SK-N-MC (cell line): ENCODE measurements at regions not wholly inside any gene's neighbourhood (a gene's known extent, or its start where the extent isn't known, plus 50 kb on each side); places are given as distances from the start of the nearest gene placed in this dataset.
A peak's percentile ranks its signal among the peaks of the same experiment; 100 is the strongest.

Experiments
- DNase-seq: peaks from one replicate; pipeline ENCODE4 v3.0.0-alpha.2; 2011; ENCODE audit warnings: low read depth, low spot score
- H3K27ac ChIP-seq: fragments of 200-600 bp; sonication (generic); 2 replicates; pipeline ENCODE4 v1.5.1; 2016; ENCODE audit warnings: mixed run types
- H3K36me3 ChIP-seq: fragments of 200-600 bp; sonication (generic); 2 replicates; pipeline ENCODE4 v1.6.1; 2017; ENCODE audit warnings: antibody characterized with exemption, low read length, mixed read lengths; ENCODE audit not compliant: insufficient read depth
- H3K4me3 ChIP-seq: fragments of 200-600 bp; sonication (generic); 2 replicates; pipeline ENCODE4 v1.5.1; 2016
- H3K9ac ChIP-seq: fragments of 200-600 bp; sonication (generic); 2 replicates; pipeline ENCODE4 v1.8.0; 2017; ENCODE audit warnings: mixed run types, mixed read lengths; ENCODE audit not compliant: insufficient read length
- H3K9me3 ChIP-seq: fragments of 200-600 bp; sonication (generic); 2 replicates; pipeline ENCODE4 v1.6.1; 2017; ENCODE audit warnings: low read depth, mild to moderate bottlenecking, antibody characterized with exemption, low read length, moderate library complexity, mixed read lengths
- EZH2 ChIP-seq: fragments of 200-600 bp; sonication (generic); IDR thresholded peaks from one replicate; pipeline ENCODE4 v1.6.1; 2017; ENCODE audit warnings: antibody characterized with exemption
- FOXP2 ChIP-seq: optimal IDR thresholded peaks from 2 replicates; pipeline ENCODE3; 2011; ENCODE audit warnings: mild to moderate bottlenecking, moderate library complexity; ENCODE audit not compliant: insufficient read depth; ENCODE audit errors: extremely low read length, control extremely low read depth
- POLR2AphosphoS5 ChIP-seq: IDR thresholded peaks from 2 replicates; pipeline ENCODE4 v1.6.1; 2012; ENCODE audit warnings: mild to moderate bottlenecking, low read depth, low read length, borderline replicate concordance

DNA sequence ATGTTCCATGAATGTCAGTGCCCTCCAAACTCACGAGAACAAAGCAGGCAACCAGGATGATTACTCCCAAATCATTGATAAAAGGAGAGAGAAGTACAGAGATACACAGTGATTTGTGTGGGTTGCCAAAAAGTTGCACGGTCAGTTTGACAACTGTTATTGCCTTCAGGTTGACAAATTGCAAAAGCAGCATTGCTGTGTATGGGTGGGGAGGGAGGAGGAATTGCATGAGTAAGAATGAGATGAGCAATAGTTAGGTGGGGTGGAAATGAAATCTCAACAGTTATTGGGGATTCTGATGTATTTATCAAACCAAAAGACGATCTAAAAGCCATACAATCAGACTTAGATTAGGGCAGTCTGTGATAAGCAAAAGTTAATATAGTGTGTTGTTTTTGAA lies 93.7 kb downstream of the NTMT2 start:
- Histone ChIP-seq H3K4me3 (no peak overlapping the region), H3K36me3 (no peaks in the 10 kb centered on the region), H3K27ac (no peak overlapping the region), H3K9ac (no peak overlapping the region), H3K9me3 (no peaks in the 10 kb centered on the region)
- no peak for TF ChIP-seq POLR2AphosphoS5
- no peak for TF ChIP-seq FOXP2
- TF ChIP-seq EZH2, result no peak
- DNase-seq, result no peak

DNA sequence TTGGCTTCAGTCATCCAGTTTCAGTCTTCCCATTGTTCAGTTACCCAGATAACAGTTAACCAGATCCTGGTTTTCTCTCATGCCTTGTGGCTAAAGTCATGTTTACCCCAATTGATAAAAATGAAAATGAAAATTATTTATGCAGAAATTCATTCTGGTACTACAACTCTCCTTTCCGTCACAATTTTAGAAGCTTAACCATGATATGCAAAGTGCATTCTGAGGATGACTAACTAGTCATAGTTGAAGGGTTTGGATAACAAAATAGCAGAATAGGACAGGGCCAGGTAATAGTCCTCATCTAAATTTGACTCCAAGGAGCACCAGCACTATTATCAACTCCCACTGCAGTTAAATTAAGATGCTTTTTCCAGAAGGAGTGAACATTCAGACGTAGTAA lies 94.7 kb downstream of the NTMT2 start:
- no peaks in the 10 kb centered on the region for H3K9me3 ChIP-seq
- no peak overlapping the region for H3K9ac ChIP-seq
- no peak for DNase-seq
- no peak overlapping the region for H3K4me3 ChIP-seq
- H3K27ac ChIP-seq, result no peak overlapping the region
- TF ChIP-seq POLR2AphosphoS5 (no peak), EZH2 (no peak)
- no peaks in the 10 kb centered on the region for H3K36me3 ChIP-seq

DNA sequence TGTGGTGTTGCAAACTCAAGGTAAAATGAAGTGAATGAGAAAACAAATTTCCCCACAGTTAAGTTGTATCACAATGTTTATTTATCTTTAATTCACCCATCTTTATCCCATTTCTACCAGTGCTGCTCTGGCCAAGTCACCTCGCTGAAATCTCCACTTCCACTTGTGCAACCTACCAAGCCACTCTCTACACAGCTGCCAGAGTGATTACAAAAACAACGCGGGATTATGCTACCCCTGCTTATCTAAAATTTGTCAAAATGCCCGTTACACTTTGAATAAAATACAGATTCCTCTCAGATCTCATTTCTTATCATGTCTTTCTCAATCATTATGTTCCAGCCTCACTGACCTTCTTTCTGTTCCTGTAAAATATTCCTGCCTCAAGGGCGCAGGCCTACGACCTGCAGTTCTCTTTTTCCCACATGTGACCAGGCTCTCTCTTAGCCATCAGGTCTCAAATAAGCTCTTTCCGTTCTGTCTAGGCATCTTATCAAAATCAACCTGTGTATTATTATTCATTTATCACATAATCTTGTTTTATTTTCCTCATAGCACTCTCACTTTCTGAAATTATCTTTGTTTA lies 95.6 kb downstream of the NTMT2 start:
- Histone ChIP-seq H3K9ac (no peak overlapping the region), H3K36me3 (no peaks in the 10 kb centered on the region), H3K9me3 (no peaks in the 10 kb centered on the region), H3K4me3 (no peak overlapping the region), H3K27ac (no peak overlapping the region)
- TF ChIP-seq POLR2AphosphoS5 (no peak), FOXP2 (no peak), EZH2 (no peak)
- no peak for DNase-seq

DNA sequence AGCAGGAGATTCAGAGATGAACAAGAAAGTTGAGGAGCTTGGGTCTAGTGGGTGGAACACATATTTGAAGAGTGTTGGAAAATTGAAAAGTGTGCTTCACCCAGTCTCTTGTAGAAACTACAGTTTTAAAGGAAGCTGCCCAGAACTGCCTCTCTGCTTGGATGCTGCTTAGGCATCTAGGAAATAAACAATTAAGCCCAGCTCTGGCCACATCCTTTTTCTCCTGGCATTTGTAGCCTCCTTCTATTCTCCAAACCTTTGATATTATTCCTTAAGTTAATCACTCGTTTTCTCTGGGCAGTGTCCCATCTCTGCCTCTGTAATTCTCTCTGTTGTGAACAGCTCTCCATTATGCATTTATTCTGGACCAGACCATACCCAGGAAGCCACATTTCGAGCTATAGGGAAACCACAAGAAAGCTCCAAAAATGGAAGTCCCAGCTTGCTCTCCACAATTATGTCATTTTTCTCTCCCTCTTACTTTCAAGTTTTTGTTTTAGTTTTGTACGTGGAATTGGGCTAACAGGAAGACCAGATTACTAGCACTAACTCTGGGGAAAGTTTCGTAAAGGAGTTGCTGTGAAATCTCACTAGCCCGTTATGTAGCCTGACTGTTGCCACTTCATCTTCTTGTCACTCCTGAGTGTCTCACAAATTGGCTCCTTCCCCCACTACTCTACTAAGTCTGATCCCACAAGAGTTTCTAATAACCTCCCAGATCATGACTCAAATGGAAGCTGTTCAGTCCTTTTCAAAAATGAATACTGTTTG lies 102.2 kb downstream of the NTMT2 start:
- H3K36me3 ChIP-seq, result no peaks in the 10 kb centered on the region
- no peak overlapping the region for H3K9ac ChIP-seq
- TF ChIP-seq POLR2AphosphoS5 (no peak), FOXP2 (no peak), EZH2 (no peak)
- no peaks in the 10 kb centered on the region for H3K9me3 ChIP-seq
- no peak overlapping the region for H3K27ac ChIP-seq
- no peak overlapping the region for H3K4me3 ChIP-seq
- DNase-seq, result no peak

DNA sequence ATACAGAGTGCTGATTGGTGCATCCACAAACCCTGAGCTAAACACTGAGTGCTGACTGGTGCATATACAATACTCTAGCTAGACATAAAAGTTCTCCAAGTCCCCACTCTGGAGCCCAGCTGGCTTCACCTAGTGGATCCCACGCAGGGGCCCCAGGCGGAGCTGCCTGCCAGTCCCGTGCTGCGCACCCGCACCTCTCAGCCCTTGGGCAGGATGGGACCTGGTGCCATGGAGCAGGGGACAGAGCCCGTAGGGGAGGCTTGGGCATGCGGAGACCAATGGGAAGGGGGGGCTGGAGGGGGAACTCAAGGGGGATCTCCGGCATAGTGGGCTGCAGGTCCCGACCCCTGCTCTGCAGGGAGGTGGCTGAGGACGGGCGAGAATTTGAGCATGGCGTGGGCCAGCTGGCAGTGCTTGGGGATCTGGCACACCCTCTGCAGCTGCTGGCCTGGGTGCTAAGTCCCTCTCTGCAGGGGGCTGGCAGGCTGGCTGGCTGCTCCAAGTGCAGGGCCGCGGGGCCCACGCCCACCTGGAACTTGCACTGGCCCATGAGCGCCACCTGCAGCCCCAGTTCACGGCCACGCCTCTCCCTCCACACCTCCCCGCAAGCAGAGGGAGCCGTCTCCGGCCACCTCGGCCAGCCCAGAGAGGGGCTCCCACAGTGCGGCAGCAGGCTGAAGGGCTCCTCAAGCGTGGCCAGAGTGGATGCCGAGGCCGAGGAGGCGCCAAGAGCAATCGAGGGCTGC lies 104.9 kb downstream of the NTMT2 start:
- Histone ChIP-seq H3K4me3 (no peak overlapping the region), H3K27ac (no peak overlapping the region), H3K9me3 (no peaks in the 10 kb centered on the region), H3K9ac (no peak overlapping the region), H3K36me3 (no peaks in the 10 kb centered on the region)
- no peak for DNase-seq
- TF ChIP-seq POLR2AphosphoS5 (no peak), EZH2 (no peak), FOXP2 (no peak)

DNA sequence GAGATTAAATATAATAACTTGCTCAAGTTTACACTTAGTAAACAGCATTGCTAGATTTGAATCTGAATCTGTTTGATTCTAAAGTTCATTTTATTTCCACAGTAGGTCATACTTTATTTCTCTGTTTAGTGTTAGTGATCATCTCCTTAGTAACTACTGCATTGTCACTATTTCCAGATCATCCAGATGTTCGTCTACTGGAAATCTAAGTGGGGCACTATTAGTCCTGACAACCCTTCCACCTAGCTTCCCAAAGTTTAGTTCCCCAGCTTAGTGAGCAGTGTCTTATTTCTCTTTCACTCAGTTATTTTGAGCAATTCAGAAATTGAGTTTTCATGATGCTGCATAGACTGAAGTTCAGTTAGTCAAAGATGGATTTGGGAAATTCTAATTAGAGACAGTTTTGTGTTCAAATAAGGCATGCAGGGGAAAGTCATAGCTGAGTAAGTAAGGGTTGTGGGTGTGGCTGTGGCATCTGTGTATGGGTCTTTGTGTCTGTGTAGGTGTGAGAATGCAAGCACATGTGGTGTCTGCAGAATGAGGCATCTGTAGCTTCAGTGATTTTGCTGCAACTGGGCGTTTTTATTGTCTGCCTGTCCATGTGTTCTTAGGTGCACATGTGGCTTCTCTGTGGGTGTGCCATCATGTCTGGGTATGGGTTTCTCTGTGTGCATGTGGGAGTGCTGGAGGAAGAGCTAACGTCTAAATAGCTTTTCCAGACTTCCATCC lies 107.3 kb downstream of the NTMT2 start:
- Histone ChIP-seq H3K9me3 (no peaks in the 10 kb centered on the region), H3K4me3 (no peak overlapping the region), H3K36me3 (no peaks in the 10 kb centered on the region), H3K9ac (no peak overlapping the region), H3K27ac (no peak overlapping the region)
- no peak for DNase-seq
- TF ChIP-seq FOXP2 (no peak), POLR2AphosphoS5 (no peak), EZH2 (no peak)

DNA sequence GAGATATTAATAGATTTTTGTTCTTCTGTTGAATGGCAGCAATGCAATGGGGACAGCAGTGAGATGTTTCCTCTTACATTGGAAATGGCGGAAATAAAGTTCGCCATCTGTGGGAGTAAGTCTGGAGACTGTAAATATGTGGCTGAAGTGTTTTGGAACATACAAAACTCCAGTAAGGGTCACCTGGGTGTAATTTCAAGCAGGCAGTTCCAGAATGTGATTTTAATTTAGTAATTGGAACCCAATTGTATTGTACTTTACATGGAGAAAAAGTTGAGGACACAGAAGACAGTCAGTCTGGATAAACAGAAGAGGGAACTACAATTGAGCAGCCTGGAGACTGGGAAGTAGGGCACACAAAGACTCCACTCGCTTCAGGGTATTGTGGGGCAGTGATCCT lies 108.6 kb downstream of the NTMT2 start:
- DNase-seq, result no peak
- Histone ChIP-seq H3K9me3 (no peaks in the 10 kb centered on the region), H3K4me3 (no peak overlapping the region), H3K9ac (no peak overlapping the region), H3K27ac (no peak overlapping the region), H3K36me3 (no peaks in the 10 kb centered on the region)
- no peak for TF ChIP-seq FOXP2
- no peak for TF ChIP-seq POLR2AphosphoS5
- TF ChIP-seq EZH2, result no peak

DNA sequence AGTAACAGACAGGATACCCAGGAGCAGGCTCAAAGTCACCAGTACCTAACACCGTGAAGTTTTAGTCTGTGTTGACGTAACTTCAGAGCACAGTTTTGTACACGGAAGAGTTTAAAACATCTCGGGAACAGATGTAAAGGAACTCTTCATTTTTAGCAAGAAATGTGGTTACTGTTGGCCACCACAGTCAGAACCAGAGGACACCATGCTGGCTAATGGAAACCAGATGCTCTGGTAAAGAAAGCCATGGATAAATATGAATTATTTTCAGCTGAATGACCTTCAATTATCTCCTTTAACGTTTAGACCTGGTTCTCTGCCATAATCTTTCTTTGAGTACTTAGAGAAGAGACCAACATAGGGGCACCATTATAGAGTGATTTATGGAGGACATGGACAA lies 115.9 kb downstream of the NTMT2 start:
- TF ChIP-seq POLR2AphosphoS5 (no peak), FOXP2 (no peak), EZH2 (no peak)
- DNase-seq, result no peak
- 0 out of 2 replicates have a peak overlapping the region, but pooled peaks have one; percentile 5 for H3K4me3 ChIP-seq

More for the DNA sequence above, 115.9 kb downstream of the NTMT2 start:
- Histone ChIP-seq H3K27ac (peak overlapping the region; percentile 4), H3K9ac (no peak overlapping the region), H3K36me3 (no peaks in the 10 kb centered on the region), H3K9me3 (no peaks in the 10 kb centered on the region)
